Putamen (tissue), 1 donor: ENCODE measurements at regions not wholly inside any gene's neighbourhood (a gene's known extent, or its start where the extent isn't known, plus 50 kb on each side); places are given as distances from the start of the nearest gene placed in this dataset.

Experiments used
- DNase-seq: peaks from one replicate; pipeline ENCODE4 v3.0.0-alpha.2; 2016; ENCODE audit warnings: low spot score

DNA sequence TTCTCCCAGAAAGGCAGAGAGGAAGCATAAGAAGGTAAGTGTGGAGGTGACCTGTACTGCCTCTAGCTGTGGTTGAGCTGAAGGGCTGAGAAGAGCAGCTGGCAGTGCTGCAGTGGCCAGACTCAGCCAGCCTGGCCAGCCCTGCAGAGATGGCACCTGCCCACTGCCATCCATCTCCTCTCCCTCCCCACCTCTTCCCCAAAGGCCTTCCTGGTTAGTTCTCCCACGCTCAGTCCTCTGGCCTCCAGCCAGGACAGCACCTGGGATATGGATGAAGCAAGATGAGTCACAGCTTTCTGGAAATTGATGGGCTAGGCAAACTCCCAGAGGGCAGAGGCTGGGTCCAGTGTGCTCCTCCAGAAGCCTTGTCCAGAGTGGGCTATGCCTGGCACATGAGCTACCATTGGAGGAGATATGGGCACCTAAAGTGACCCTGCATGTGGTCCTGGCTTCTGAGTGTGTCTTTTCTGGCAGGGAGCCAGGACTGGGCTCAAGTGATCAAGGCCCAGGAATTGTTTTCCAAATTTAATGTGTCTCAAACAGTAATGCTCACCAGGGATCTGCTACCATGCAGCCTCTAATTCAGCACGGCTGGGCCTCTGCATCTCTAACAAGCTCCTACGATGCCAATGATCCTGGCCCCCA is 81.0 kb upstream of the CACUL1 start:
- no peak for DNase-seq

GRCh38 chr10:118838364-118838763 is 83.6 kb upstream of the CACUL1 start:
- DNase-seq = no peak

DNA sequence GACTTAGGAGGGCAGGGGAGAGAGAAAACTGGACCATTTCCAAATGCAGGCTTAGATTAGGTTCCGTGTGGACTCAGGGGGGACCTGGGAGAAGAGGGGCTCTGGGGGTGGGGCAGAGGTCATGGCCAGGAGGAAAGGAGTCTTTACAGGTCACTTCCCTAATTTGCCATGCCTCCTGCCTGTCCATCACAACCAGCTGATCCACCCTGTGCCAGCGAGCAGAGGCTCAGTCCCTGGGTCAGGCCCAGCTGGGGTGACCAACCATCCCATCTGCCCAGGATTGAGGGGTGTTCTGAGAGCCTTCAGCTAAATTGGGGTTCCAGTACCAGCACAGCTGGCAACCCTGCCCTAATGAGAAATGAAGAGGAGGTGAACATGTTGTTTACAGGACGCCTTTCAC is 84.6 kb upstream of the CACUL1 start:
- DNase-seq = no peak

GRCh38 chr10:118840071-118840775 is 85.5 kb upstream of the CACUL1 start:
- DNase-seq = no peak

- no peak for DNase-seq
Observed at GRCh38 chr10:118840776-118841468, 86.2 kb upstream of the CACUL1 start.

- DNase-seq = no peak
Observed at GRCh38 chr10:118841881-118842605, 87.3 kb upstream of the CACUL1 start.

DNA sequence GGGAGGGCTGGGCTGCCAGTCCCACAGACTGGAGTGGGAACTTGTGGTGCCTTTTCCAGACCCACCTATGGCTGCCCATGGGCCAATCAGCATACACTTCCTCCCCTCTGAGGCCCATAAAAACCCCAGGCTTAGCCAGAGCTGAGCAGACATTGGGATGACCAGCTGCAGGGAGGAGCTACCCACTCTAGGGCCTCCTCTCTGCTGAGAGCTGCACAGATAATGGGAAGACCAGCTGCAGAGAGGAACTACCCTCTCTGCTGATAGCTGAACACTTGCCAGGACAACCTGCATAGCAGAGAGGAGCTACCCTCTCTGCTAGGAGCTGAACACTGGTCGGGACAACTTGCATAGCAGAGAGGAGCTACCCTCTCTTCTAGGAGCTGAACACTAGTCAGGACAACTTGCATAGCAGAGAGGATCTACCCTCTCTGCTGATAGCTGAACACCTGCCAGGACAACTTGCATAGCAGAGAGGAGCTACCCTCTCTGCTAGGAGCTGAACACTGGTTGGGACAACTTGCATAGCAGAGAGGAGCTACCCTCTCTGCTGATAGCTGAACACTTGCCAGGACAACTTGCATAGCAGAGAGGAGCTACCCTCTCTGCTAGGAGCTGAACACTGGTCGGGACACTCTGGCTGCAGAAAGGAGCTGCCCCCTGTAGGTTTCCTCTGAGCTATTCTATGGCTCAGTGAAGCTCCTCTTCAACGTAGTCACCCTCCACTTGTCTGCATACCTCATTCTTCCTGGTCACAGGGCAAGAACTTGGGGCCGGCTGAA is 88.3 kb upstream of the CACUL1 start:
- DNase-seq = no peak

DNA sequence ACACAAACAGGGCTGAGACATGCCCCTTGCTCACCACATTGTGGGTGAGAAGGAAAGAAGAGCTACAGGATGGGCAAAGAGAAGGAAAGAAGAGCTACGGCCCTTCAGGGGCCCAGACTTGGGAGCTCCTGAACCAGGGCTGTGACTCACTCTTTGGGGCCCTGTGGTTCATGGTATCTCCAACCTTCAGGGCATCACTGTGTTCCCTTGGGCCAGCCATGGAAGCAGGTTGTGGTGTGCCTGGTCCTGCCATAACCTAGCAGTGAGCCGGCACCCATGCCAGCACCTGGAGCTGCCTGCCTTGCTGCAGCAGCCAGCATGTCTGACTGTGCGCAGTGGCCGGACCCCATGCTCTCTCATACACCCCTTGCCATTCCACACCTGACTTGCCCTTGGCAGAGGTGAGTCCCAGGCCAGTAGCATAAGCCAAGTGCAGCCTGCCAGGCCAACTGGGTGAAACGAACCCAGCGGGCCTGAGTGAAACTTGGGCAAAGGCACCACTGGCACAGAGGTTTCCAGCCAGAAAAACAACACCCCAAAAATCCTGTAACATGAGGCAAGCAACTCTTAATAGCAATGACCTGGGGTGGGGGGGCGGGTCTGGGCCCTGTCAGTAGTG is 89.0 kb upstream of the CACUL1 start:
- no peak for DNase-seq

- no peak for DNase-seq
Observed at GRCh38 chr10:118844731-118845521, 90.2 kb upstream of the CACUL1 start.

DNA sequence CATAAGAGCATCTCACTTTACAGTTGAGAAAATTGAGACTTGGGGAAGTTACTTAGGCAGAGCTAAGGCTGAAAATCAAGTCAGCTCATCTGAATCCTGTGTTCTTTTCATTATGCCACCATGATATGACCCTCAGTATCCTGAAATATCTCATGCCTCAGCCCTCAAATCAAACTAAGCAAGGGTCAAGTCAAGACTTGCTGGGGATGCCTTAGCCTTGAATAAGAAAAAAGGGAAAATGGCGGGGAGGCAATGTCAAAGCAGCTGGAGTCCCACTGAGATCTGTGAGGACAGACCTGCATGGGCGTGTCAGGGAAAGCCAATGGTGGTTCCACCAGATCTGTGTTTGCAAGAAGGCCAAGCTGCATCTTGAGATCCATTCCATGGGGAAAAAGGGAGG is 91.0 kb upstream of the CACUL1 start:
- DNase-seq = no peak

DNA sequence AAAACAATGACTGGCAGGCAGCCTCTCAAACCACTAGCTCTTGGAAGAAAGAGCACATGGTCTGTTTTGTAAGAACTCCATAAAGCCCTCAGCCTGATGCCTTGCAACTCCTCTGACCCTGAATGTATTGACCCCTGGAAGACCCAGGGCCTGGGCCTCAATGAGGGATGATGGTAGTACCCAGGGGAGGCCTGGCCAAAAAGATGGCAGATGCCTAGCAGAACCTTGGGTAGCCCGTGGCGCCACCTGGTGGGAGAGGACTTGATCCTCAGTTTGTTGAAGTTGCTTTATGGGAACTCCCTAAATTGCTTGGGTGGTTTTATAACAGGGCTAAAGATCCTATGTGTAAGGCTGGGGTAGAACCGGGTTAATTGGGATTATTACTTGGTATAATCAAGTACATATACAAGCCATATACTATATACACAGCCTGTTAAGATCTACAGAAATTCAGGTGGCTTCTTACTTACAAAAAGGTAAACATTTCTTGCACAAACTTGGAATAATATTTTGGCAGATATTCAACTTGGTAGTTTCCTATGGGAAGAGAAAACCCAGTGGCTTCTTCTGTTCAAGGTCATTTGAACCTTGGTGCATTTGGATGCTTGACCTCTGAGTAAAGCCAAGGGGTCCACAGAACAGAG is 95.8 kb upstream of the CACUL1 start:
- peak; percentile 5 for DNase-seq

- no peak for DNase-seq
Observed at GRCh38 chr10:118851062-118852035, 96.6 kb upstream of the CACUL1 start.

DNA sequence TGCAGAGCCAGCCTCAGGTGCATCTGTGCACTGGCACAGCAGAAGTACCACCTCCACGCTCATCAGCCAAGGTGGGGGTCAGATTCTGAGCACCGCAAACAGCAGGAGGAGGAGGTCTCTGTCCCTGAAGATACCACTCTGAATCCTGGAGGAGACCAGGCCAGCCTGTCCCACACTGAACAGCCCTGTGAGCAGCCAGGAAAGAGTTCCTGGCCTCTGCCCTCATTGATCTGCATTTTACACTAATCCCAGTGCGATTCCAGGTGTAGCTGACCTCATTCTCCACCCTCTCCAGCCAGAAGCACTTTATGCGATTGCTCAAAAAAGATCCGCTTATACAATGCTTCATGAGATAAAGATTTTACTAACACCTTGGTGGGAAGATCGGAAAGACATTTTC is 99.1 kb upstream of the CACUL1 start:
- DNase-seq = no peak

GRCh38 chr10:118856106-118856505 is 101.3 kb upstream of the CACUL1 start:
- DNase-seq = no peak

GRCh38 chr10:118865998-118866693 is 111.4 kb upstream of the CACUL1 start:
- DNase-seq = no peak

DNA sequence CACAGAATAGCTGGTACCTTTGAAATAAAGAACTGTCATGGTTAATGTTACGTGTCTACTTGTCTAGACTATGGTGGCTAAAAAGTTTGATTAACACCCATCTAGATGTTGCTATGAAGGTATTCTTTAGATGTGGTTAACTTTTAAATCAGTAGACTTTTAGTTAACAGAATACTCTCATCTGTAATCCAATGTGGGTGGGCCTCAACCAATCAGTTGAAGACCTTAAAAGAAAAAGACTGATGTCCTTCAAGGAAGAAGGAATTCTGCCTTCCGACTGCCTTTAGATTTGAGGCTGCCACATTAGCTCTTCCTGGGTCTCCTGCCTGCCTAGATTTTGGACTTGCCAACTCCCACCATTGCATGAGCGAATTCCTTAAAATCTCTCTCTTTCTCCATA is 113.0 kb upstream of the CACUL1 start:
- DNase-seq = no peak

DNA sequence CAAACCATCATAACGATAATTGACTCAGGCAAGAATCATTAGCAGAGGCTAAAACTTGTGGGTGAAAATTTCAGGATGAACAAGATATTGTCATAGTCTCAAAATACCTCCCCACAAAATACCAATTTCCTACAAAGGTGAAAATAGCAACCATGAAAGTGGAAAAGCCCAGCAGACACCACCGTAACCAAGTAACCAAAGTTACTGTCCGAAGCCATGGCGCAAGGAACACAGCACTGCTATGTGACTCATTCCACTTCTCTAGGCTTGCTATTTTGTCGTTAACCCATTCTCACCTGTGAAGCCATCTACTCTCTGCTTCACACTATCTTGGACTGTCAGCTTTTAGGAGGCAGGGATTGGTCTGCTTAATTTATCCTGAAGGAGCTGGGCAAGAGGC is 113.8 kb upstream of the CACUL1 start:
- DNase-seq = no peak
